ENCODE measurements at regions not wholly inside any gene's neighbourhood (a gene's known extent, or its start where the extent isn't known, plus 50 kb on each side); places are given as distances from the start of the nearest gene placed in this dataset.

GRCh38 chr11:105219269-105219668 is 79.7 kb upstream of the CARD18 start:
- Histone ChIP-seq H3K4me2 (ENCODE audit: low read length) (no peak overlapping the region), H3K27ac (ENCODE audit: low read length) (no peak overlapping the region), H2AFZ (ENCODE audit: low read length) (no peak overlapping the region), H3K36me3 (ENCODE audit: low read depth, low read length) (no peaks in the 10 kb centered on the region), H3K27me3 (ENCODE audit: low read length) (no peaks in the 10 kb centered on the region), H3K4me3 (ENCODE audit: low read length) (no peak overlapping the region), H3K9me3 (ENCODE audit: low read length) (no peaks in the 10 kb centered on the region), H3F3A (ENCODE audit: low read length, unreplicated experiment) (no peaks in the 10 kb centered on the region), H3K9me2 (replicated peaks; ENCODE audit: low read length) (no peaks in the 10 kb centered on the region), H3K9ac (ENCODE audit: low read length) (no peak overlapping the region), H4K20me1 (ENCODE audit: low read length) (no peaks in the 10 kb centered on the region), H3K79me2 (ENCODE audit: low read length) (no peaks in the 10 kb centered on the region), H3K4me1 (ENCODE audit: insufficient read depth, low read length) (no peaks in the 10 kb centered on the region)
- TF ChIP-seq, protein P1, sequence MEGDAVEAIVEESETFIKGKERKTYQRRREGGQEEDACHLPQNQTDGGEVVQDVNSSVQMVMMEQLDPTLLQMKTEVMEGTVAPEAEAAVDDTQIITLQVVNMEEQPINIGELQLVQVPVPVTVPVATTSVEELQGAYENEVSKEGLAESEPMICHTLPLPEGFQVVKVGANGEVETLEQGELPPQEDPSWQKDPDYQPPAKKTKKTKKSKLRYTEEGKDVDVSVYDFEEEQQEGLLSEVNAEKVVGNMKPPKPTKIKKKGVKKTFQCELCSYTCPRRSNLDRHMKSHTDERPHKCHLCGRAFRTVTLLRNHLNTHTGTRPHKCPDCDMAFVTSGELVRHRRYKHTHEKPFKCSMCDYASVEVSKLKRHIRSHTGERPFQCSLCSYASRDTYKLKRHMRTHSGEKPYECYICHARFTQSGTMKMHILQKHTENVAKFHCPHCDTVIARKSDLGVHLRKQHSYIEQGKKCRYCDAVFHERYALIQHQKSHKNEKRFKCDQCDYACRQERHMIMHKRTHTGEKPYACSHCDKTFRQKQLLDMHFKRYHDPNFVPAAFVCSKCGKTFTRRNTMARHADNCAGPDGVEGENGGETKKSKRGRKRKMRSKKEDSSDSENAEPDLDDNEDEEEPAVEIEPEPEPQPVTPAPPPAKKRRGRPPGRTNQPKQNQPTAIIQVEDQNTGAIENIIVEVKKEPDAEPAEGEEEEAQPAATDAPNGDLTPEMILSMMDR (conservative IDR thresholded peaks at IDR 0.05; ENCODE audit: low read depth, low read length): peak; percentile 18; the same call in 1 of the 2 replicates
- TF ChIP-seq EZH2phosphoT487 (IDR thresholded peaks at IDR 0.05; ENCODE audit: borderline replicate concordance, low read length): no peak
- CTCF ChIA-PET: no interaction called here
- DNase-seq: peak; percentile 18
- POLR2A ChIA-PET (ENCODE audit: unreplicated experiment): no interaction called here
- intact Hi-C loops (cut with micrococcal nuclease): no loop called here
- no peak for ATAC-seq
- BruUV-seq (replicated peaks): no TSS peak

GRCh38 chr11:105215528-105215927 is 76.0 kb upstream of the CARD18 start:
- peak; percentile 14 for DNase-seq
- Histone ChIP-seq H3K27ac (ENCODE audit: low read length) (no peak overlapping the region), H3K36me3 (ENCODE audit: low read depth, low read length) (no peaks in the 10 kb centered on the region), H3K79me2 (ENCODE audit: low read length) (no peaks in the 10 kb centered on the region), H3K4me2 (ENCODE audit: low read length) (no peak overlapping the region), H3K9me2 (replicated peaks; ENCODE audit: low read length) (no peaks in the 10 kb centered on the region), H3K9me3 (ENCODE audit: low read length) (no peaks in the 10 kb centered on the region), H3K27me3 (ENCODE audit: low read length) (no peaks in the 10 kb centered on the region), H3K4me1 (ENCODE audit: insufficient read depth, low read length) (peaks cover 17% of the 10 kb centered on the region; the same call in 1 of the 2 replicates), H3K9ac (ENCODE audit: low read length) (no peak overlapping the region), H4K20me1 (ENCODE audit: low read length) (no peaks in the 10 kb centered on the region), H3K4me3 (ENCODE audit: low read length) (no peak overlapping the region), H3F3A (ENCODE audit: low read length, unreplicated experiment) (no peaks in the 10 kb centered on the region), H2AFZ (ENCODE audit: low read length) (no peak overlapping the region)
- TF ChIP-seq, protein P1 (conservative IDR thresholded peaks at IDR 0.05; ENCODE audit: low read depth, low read length): no peak
- TF ChIP-seq EZH2 (IDR thresholded peaks at IDR 0.05; ENCODE audit: low read length, unreplicated experiment) (no peak), EZH2phosphoT487 (IDR thresholded peaks at IDR 0.05; ENCODE audit: borderline replicate concordance, low read length) (no peak)
- ChIA-PET POLR2A (ENCODE audit: unreplicated experiment) (no interaction called here), CTCF (no interaction called here)
- no TSS peak for BruUV-seq (replicated peaks)
- intact Hi-C loops (cut with micrococcal nuclease): no loop called here
- peak; percentile 70 for ATAC-seq

DNA sequence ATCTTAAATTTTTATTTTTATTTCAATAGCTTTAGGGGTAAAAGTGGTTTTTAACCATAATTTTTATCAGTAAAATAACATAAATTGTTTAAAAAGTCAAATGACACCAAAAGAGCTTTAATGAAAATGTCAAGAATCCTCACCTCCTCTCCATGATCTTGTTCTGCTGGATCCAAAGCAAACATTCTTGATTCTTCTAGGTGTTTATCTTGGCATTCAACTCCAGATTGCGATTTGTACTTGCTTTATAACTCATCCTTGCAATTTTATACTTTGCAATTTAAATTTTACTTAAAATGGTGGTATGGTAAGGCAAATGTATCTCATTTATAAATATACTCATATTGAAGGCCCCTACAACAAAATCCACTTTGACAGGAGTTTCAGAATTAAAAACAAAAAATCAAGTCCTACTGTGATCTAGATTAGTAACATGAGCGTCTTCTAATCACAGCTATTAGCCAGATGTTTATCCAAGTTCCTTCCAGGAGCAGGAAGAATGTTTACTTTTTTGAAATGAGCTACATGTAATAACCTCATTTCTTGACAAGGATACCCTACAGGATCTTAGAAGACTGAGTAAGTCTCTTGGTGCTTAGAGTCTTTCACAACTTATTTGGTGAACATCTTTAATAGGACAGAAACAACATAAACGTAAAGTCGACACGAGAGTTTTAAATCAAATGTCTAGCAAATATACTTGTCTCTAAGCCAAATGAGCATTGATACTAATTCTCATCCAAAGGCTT is 72.4 kb upstream of the CARD18 start:
- H3F3A ChIP-seq (ENCODE audit: low read length, unreplicated experiment): no peaks in the 10 kb centered on the region
- no peaks in the 10 kb centered on the region for H3K9me3 ChIP-seq (ENCODE audit: low read length)
- TF ChIP-seq EZH2phosphoT487 (IDR thresholded peaks at IDR 0.05; ENCODE audit: borderline replicate concordance, low read length) (no peak), EZH2 (IDR thresholded peaks at IDR 0.05; ENCODE audit: low read length, unreplicated experiment) (no peak)
- TF ChIP-seq, protein P1 (conservative IDR thresholded peaks at IDR 0.05; ENCODE audit: low read depth, low read length): no peak
- no peaks in the 10 kb centered on the region for H4K20me1 ChIP-seq (ENCODE audit: low read length)
- no peak overlapping the region for H3K27ac ChIP-seq (ENCODE audit: low read length)
- peaks cover 24% of the 10 kb centered on the region for H3K4me1 ChIP-seq (ENCODE audit: insufficient read depth, low read length)
- peak; percentile 65 for ATAC-seq
- H3K36me3 ChIP-seq (ENCODE audit: low read depth, low read length): no peaks in the 10 kb centered on the region
- no peak overlapping the region for H3K4me3 ChIP-seq (ENCODE audit: low read length)
- intact Hi-C loops (cut with micrococcal nuclease): no loop called here
- DNase-seq: peak; percentile 65
- H3K27me3 ChIP-seq (ENCODE audit: low read length): no peaks in the 10 kb centered on the region
- no peak overlapping the region for H3K9ac ChIP-seq (ENCODE audit: low read length)
- no TSS peak for BruUV-seq (replicated peaks)
- 0 out of 2 replicates have a peak overlapping the region, but pooled peaks have one; percentile 2 for H2AFZ ChIP-seq (ENCODE audit: low read length)
- ChIA-PET CTCF (interaction anchor here (1.1 kb wide), 1 partner anchor 507 kb away, joined by 4 read pairs; no protein-coding TSS in a partner anchor), POLR2A (ENCODE audit: unreplicated experiment) (no interaction called here)
- peak overlapping the region; percentile 16 for H3K4me2 ChIP-seq (ENCODE audit: low read length)
- H3K9me2 ChIP-seq (replicated peaks; ENCODE audit: low read length): no peaks in the 10 kb centered on the region
- no peaks in the 10 kb centered on the region for H3K79me2 ChIP-seq (ENCODE audit: low read length)

Measured in PC-3 (cell line).